ENCODE measurements at regions not wholly inside any gene's neighbourhood (a gene's known extent, or its start where the extent isn't known, plus 50 kb on each side); places are given as distances from the start of the nearest gene placed in this dataset.

GRCh38 chr2:153311432-153311831, 167.1 kb downstream of the RPRM start:
- no peak for DNase-seq (ENCODE audit: low spot score in 2 of 2)
- no peaks in the 10 kb centered on the region for H3K4me1 ChIP-seq
- intact Hi-C loops (cut with DNase I; ENCODE audit: low total_unique reads): no loop called here

DNA sequence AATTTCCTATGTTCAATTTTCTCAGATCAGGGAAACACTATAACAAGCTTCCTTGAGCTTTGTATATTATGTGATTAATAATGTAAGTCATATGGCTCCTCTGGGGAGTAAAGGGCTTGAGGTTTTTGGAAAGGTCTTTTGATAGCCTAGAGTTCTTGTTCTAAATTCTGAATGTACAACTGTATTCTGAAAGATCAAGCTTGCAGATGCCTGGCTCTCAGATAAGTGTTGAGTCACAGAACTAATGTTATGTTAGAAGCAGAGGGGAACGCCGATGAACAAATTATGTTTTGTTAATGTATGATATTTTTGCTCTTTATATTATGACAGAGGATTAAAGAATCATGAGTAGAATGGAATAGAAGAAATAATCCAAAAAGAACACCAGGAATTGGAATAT, 170.1 kb downstream of the RPRM start:
- intact Hi-C loops (cut with DNase I; ENCODE audit: low total_unique reads): no loop called here

More at GRCh38 chr2:153311432-153311831, 167.1 kb downstream of the RPRM start:
- peaks cover 0 to 9% of the 10 kb centered on the region in 2 donors for H3K9me3 ChIP-seq
- no peak overlapping the region for H3K27ac ChIP-seq
- TF ChIP-seq, protein P1, sequence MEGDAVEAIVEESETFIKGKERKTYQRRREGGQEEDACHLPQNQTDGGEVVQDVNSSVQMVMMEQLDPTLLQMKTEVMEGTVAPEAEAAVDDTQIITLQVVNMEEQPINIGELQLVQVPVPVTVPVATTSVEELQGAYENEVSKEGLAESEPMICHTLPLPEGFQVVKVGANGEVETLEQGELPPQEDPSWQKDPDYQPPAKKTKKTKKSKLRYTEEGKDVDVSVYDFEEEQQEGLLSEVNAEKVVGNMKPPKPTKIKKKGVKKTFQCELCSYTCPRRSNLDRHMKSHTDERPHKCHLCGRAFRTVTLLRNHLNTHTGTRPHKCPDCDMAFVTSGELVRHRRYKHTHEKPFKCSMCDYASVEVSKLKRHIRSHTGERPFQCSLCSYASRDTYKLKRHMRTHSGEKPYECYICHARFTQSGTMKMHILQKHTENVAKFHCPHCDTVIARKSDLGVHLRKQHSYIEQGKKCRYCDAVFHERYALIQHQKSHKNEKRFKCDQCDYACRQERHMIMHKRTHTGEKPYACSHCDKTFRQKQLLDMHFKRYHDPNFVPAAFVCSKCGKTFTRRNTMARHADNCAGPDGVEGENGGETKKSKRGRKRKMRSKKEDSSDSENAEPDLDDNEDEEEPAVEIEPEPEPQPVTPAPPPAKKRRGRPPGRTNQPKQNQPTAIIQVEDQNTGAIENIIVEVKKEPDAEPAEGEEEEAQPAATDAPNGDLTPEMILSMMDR (IDR thresholded peaks at IDR 0.05): no peak
- TF ChIP-seq POLR2AphosphoS5 (IDR thresholded peaks at IDR 0.05) (no peak), POLR2A (IDR thresholded peaks at IDR 0.05) (no peak)
- H3K36me3 ChIP-seq: no peaks in the 10 kb centered on the region
- no peak overlapping the region for H3K4me3 ChIP-seq
- no peaks in the 10 kb centered on the region for H3K27me3 ChIP-seq

DNA sequence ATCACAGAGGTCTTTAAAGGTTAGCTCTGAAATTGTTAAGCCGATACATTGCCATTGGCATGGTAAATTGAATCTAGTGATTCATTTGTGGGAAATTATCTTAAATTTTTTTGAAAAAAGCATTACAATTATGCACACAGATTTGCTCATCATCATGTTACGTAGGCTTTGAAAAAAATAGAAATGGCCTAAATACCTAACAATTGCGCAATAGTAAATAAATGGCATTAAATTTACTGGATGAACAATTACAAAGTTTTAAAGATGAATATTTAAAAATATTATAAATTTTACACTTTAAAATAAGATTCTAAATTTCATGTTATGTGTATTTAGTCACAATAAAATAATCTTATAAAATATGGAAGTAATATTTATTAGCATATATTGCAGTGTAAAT, 171.3 kb downstream of the RPRM start:
- Histone ChIP-seq H3K27ac (no peak overlapping the region), H3K36me3 (no peaks in the 10 kb centered on the region), H3K4me1 (no peaks in the 10 kb centered on the region), H3K4me3 (no peak overlapping the region), H3K27me3 (no peaks in the 10 kb centered on the region), H3K9me3 (peaks cover 0 to 6% of the 10 kb centered on the region in 2 donors)
- TF ChIP-seq, protein P1 (IDR thresholded peaks at IDR 0.05): no peak
- TF ChIP-seq POLR2A (IDR thresholded peaks at IDR 0.05): no peak
- TF ChIP-seq POLR2AphosphoS5 (IDR thresholded peaks at IDR 0.05): no peak
- no peak for DNase-seq (ENCODE audit: low spot score in 2 of 2)
- intact Hi-C loops (cut with DNase I; ENCODE audit: low total_unique reads): no loop called here

More for the DNA sequence above, 170.1 kb downstream of the RPRM start:
- TF ChIP-seq, protein P1 (IDR thresholded peaks at IDR 0.05): no peak
- no peak for TF ChIP-seq POLR2AphosphoS5 (IDR thresholded peaks at IDR 0.05)
- no peak for TF ChIP-seq POLR2A (IDR thresholded peaks at IDR 0.05)
- DNase-seq (ENCODE audit: low spot score in 2 of 2): no peak
- no peaks in the 10 kb centered on the region for H3K36me3 ChIP-seq
- no peak overlapping the region for H3K27ac ChIP-seq
- no peaks in the 10 kb centered on the region for H3K27me3 ChIP-seq
- no peaks in the 10 kb centered on the region for H3K4me1 ChIP-seq
- H3K4me3 ChIP-seq: no peak overlapping the region
- H3K9me3 ChIP-seq: peaks cover 0 to 2% of the 10 kb centered on the region in 2 donors

DNA sequence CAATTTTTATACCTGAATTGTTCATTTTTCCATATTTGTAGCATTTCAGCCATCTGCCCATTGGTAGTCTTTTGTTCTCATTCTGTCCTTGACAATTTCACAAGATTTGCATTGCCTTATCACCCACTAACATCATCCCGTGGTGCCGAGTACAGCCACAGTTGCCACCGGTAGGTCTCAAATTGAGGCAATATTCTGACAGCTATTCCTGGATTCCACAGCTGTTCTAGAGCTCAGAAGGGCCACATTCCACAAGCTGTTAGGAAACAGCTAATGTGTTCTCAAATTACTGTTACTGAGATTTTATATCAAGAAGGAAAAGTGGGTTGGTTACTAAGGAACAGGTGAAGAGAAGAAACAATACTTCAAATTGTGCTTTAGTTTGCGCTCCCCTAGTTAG, 178.8 kb downstream of the RPRM start:
- intact Hi-C loops (cut with DNase I; ENCODE audit: low total_unique reads): no loop called here
- no peaks in the 10 kb centered on the region for H3K36me3 ChIP-seq

DNA sequence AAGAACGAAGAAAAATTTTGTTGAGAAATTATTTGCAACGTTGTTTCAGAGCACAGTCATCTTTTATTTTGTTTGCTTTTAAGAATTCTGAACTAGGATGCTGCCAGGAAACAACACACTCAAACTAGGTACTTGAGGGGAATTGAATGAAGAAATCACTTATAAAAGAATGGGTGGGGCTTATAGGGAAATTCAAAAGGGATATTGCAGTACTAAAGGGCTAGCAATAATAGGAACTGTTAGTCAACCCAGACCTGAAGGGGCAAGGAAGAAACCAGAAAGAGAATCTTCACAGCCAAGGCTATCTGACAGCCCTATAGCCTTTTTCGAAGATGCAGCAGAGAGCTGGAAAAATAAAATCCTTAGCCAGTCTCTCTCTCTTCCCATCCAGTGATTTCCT, 179.3 kb downstream of the RPRM start:
- peaks cover 0 to 6% of the 10 kb centered on the region in 2 donors for H3K9me3 ChIP-seq
- no peaks in the 10 kb centered on the region for H3K36me3 ChIP-seq
- TF ChIP-seq, protein P1 (IDR thresholded peaks at IDR 0.05): no peak
- TF ChIP-seq POLR2A (IDR thresholded peaks at IDR 0.05) (no peak), POLR2AphosphoS5 (IDR thresholded peaks at IDR 0.05) (no peak)

More for the DNA sequence above, 178.8 kb downstream of the RPRM start:
- Histone ChIP-seq H3K27ac (no peak overlapping the region), H3K4me1 (no peaks in the 10 kb centered on the region), H3K9me3 (peaks cover 0 to 6% of the 10 kb centered on the region in 2 donors), H3K27me3 (no peaks in the 10 kb centered on the region), H3K4me3 (no peak overlapping the region)
- TF ChIP-seq POLR2A (IDR thresholded peaks at IDR 0.05): no peak
- TF ChIP-seq, protein P1 (IDR thresholded peaks at IDR 0.05): no peak
- no peak for TF ChIP-seq POLR2AphosphoS5 (IDR thresholded peaks at IDR 0.05)
- no peak for DNase-seq (ENCODE audit: low spot score in 2 of 2)

More for the DNA sequence above, 179.3 kb downstream of the RPRM start:
- Histone ChIP-seq H3K27ac (no peak overlapping the region), H3K27me3 (no peaks in the 10 kb centered on the region), H3K4me1 (no peaks in the 10 kb centered on the region), H3K4me3 (no peak overlapping the region)
- intact Hi-C loops (cut with DNase I; ENCODE audit: low total_unique reads): no loop called here
- no peak for DNase-seq (ENCODE audit: low spot score in 2 of 2)
